ENCODE measurements at regions not wholly inside any gene's neighbourhood (a gene's known extent, or its start where the extent isn't known, plus 50 kb on each side); places are given as distances from the start of the nearest gene placed in this dataset.

GRCh38 chr9:99573886-99574285 lies 247.8 kb upstream of the NR4A3 start:
- CTCF ChIA-PET: no interaction called here
- DNase-seq (ENCODE audit: low read depth, low spot score): no peak
- H3K4me3 ChIP-seq (ENCODE audit: low read depth, low read length): no peak overlapping the region
- no peak overlapping the region for H3K27ac ChIP-seq (ENCODE audit: low read depth, low read length)
- H3K27me3 ChIP-seq (ENCODE audit: control insufficient read depth, insufficient read depth, low read length): peaks cover 10% of the 10 kb centered on the region
- TF ChIP-seq CTCF (IDR thresholded peaks at IDR 0.05; ENCODE audit: low read depth, low read length): no peak
- H3K9me3 ChIP-seq (ENCODE audit: control insufficient read depth, insufficient read depth, low read length): no peaks in the 10 kb centered on the region
- POLR2A ChIA-PET: no interaction called here

- Histone ChIP-seq H3K9me3 (ENCODE audit: control insufficient read depth, insufficient read depth, low read length) (no peaks in the 10 kb centered on the region), H3K27me3 (ENCODE audit: control insufficient read depth, insufficient read depth, low read length) (peaks cover 11% of the 10 kb centered on the region), H3K4me3 (ENCODE audit: low read depth, low read length) (no peak overlapping the region), H3K27ac (ENCODE audit: low read depth, low read length) (no peak overlapping the region)
- no peak for TF ChIP-seq CTCF (IDR thresholded peaks at IDR 0.05; ENCODE audit: low read depth, low read length)
- CTCF ChIA-PET: no interaction called here
- DNase-seq (ENCODE audit: low read depth, low spot score): no peak
- POLR2A ChIA-PET: no interaction called here
Observed at GRCh38 chr9:99576002-99576401, 245.7 kb upstream of the NR4A3 start.

GRCh38 chr9:99576876-99577275 lies 244.8 kb upstream of the NR4A3 start:
- no peak overlapping the region for H3K27ac ChIP-seq (ENCODE audit: low read depth, low read length)
- no peak for TF ChIP-seq CTCF (IDR thresholded peaks at IDR 0.05; ENCODE audit: low read depth, low read length)
- ChIA-PET CTCF (no interaction called here), POLR2A (no interaction called here)
- H3K4me3 ChIP-seq (ENCODE audit: low read depth, low read length): no peak overlapping the region
- peaks cover 11% of the 10 kb centered on the region for H3K27me3 ChIP-seq (ENCODE audit: control insufficient read depth, insufficient read depth, low read length)
- DNase-seq (ENCODE audit: low read depth, low spot score): no peak
- H3K9me3 ChIP-seq (ENCODE audit: control insufficient read depth, insufficient read depth, low read length): no peaks in the 10 kb centered on the region

- DNase-seq (ENCODE audit: low read depth, low spot score): no peak
- Histone ChIP-seq H3K9me3 (ENCODE audit: control insufficient read depth, insufficient read depth, low read length) (no peaks in the 10 kb centered on the region), H3K27ac (ENCODE audit: low read depth, low read length) (no peak overlapping the region), H3K27me3 (ENCODE audit: control insufficient read depth, insufficient read depth, low read length) (peaks cover 11% of the 10 kb centered on the region), H3K4me3 (ENCODE audit: low read depth, low read length) (no peak overlapping the region)
- TF ChIP-seq CTCF (IDR thresholded peaks at IDR 0.05; ENCODE audit: low read depth, low read length): no peak
- ChIA-PET CTCF (no interaction called here), POLR2A (no interaction called here)
Observed at GRCh38 chr9:99577351-99577750, 244.3 kb upstream of the NR4A3 start.

- Histone ChIP-seq H3K9me3 (ENCODE audit: control insufficient read depth, insufficient read depth, low read length) (no peaks in the 10 kb centered on the region), H3K27ac (ENCODE audit: low read depth, low read length) (no peak overlapping the region), H3K4me3 (ENCODE audit: low read depth, low read length) (no peak overlapping the region), H3K27me3 (ENCODE audit: control insufficient read depth, insufficient read depth, low read length) (peaks cover 9% of the 10 kb centered on the region)
- no peak for TF ChIP-seq CTCF (IDR thresholded peaks at IDR 0.05; ENCODE audit: low read depth, low read length)
- DNase-seq (ENCODE audit: low read depth, low spot score): no peak
- ChIA-PET POLR2A (no interaction called here), CTCF (no interaction called here)
Observed at GRCh38 chr9:99578666-99579065, 243.0 kb upstream of the NR4A3 start.

Data from AG04450 (cell line).